Skeletal muscle tissue (tissue), 3 donors: ENCODE measurements at regions not wholly inside any gene's neighbourhood (a gene's known extent, or its start where the extent isn't known, plus 50 kb on each side); places are given as distances from the start of the nearest gene placed in this dataset.

ENCODE experiments used
- H3K27ac ChIP-seq: one replicate; pipeline ENCODE4 v1.7.0; 2013; ENCODE audit warnings: mild to moderate bottlenecking, low read depth, low read length, inconsistent platforms
- H3K27me3 ChIP-seq, 3 donors: one replicate each; pipeline ENCODE4 v1.7.0; 2013; ENCODE audit warnings: low read length in 3 of 3; ENCODE audit not compliant: control insufficient read depth in 3 of 3, insufficient read depth in 3 of 3
- H3K36me3 ChIP-seq, 3 donors: one replicate each; pipeline ENCODE4 v1.7.0; 2013; ENCODE audit warnings: low read length in 3 of 3; ENCODE audit not compliant: control insufficient read depth in 3 of 3, insufficient read depth in 3 of 3
- H3K4me1 ChIP-seq, 3 donors: one replicate each; pipeline ENCODE4 v1.7.0; 2013; ENCODE audit warnings: low read length in 3 of 3, mild to moderate bottlenecking in 3 of 3; ENCODE audit not compliant: control insufficient read depth in 3 of 3, insufficient read depth in 3 of 3
- H3K4me3 ChIP-seq, 3 donors: one replicate each; pipeline ENCODE4 v1.7.0; 2013; ENCODE audit warnings: low read length in 3 of 3
- H3K9ac ChIP-seq, 3 donors: one replicate each; pipeline ENCODE4 v1.7.0; 2013; ENCODE audit warnings: low read length in 3 of 3, mild to moderate bottlenecking in 3 of 3, moderate library complexity in 2 of 3, low read depth in 1 of 3
- H3K9me3 ChIP-seq, 3 donors: one replicate each; pipeline ENCODE4 v1.7.0; 2013; ENCODE audit warnings: low read length in 3 of 3; ENCODE audit not compliant: control insufficient read depth in 3 of 3
- donor health status: Osteomylitis.

- no peaks in the 10 kb centered on the region for H3K36me3 ChIP-seq
- H3K27me3 ChIP-seq, result no peaks in the 10 kb centered on the region
- no peaks in the 10 kb centered on the region for H3K4me1 ChIP-seq
- H3K9ac ChIP-seq, result no peak overlapping the region
- H3K4me3 ChIP-seq, result no peak overlapping the region
- no peak overlapping the region for H3K27ac ChIP-seq
- no peaks in the 10 kb centered on the region for H3K9me3 ChIP-seq
Observed at GRCh38 chr14:81819344-81819743, 285.7 kb upstream of the SEL1L start.

- H3K4me3 ChIP-seq, result no peak overlapping the region
- H3K27me3 ChIP-seq, result no peaks in the 10 kb centered on the region
- H3K9me3 ChIP-seq, result no peaks in the 10 kb centered on the region
- H3K9ac ChIP-seq, result no peak overlapping the region
- H3K4me1 ChIP-seq, result no peaks in the 10 kb centered on the region
- H3K36me3 ChIP-seq, result no peaks in the 10 kb centered on the region
- H3K27ac ChIP-seq, result no peak overlapping the region
Observed at GRCh38 chr14:81819910-81820309, 286.3 kb upstream of the SEL1L start.

DNA sequence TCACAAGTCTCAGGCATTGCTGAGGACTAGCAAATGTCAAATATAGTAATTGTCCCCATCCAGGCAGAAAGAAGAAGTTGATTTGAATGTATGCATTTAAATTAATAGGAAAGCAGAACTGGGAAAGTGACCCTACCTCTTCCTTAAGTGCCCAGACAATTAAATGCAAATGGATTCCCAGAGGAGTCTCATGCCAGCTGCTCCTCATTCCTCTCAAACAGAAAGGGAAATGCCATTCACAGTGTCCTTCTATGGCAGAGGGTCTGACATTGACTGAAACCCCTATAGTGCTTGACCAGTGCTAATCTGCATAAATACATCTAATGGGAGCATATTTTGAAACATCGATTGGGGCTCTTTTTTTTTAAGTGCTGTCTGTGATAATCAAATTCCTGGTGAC lies 292.4 kb upstream of the SEL1L start:
- H3K27me3 ChIP-seq, result peaks cover 0 to 3% (median 0%) of the 10 kb centered on the region in 3 donors
- H3K9ac ChIP-seq, result no peak overlapping the region
- no peak overlapping the region for H3K27ac ChIP-seq
- no peaks in the 10 kb centered on the region for H3K9me3 ChIP-seq
- H3K4me3 ChIP-seq, result no peak overlapping the region
- no peaks in the 10 kb centered on the region for H3K4me1 ChIP-seq
- no peaks in the 10 kb centered on the region for H3K36me3 ChIP-seq

DNA sequence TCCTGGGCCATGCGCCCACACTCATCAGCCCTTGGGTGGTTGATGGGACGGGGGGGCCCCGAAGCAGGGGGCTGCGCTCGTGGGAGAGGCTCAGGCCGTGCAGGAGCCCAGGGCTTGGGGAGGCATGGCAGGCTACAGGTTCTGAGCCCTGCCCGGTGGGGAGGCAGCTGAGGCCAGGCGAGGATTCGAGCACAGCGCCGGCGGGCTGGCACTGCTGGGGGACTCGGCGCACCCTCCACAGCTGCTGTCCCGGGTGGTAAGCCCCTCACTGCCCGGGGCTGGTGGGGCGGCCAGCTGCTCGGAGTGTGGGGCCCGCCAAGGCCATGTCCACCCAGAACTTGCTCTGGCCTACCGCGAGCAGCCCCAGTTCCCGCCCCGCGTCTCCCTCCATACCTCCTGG lies 295.8 kb upstream of the SEL1L start:
- Histone ChIP-seq H3K36me3 (no peaks in the 10 kb centered on the region), H3K4me3 (no peak overlapping the region), H3K4me1 (no peaks in the 10 kb centered on the region), H3K9ac (no peak overlapping the region), H3K27ac (no peak overlapping the region), H3K9me3 (no peaks in the 10 kb centered on the region), H3K27me3 (peaks cover 0 to 3% (median 0%) of the 10 kb centered on the region in 3 donors)

- H3K27me3 ChIP-seq, result peaks cover 0 to 2% (median 0%) of the 10 kb centered on the region in 3 donors
- H3K9ac ChIP-seq, result no peak overlapping the region
- no peaks in the 10 kb centered on the region for H3K4me1 ChIP-seq
- no peaks in the 10 kb centered on the region for H3K9me3 ChIP-seq
- no peak overlapping the region for H3K4me3 ChIP-seq
- H3K27ac ChIP-seq, result peak overlapping the region; percentile 25
- no peaks in the 10 kb centered on the region for H3K36me3 ChIP-seq
Observed at GRCh38 chr14:81831128-81831820, 297.6 kb upstream of the SEL1L start.

DNA sequence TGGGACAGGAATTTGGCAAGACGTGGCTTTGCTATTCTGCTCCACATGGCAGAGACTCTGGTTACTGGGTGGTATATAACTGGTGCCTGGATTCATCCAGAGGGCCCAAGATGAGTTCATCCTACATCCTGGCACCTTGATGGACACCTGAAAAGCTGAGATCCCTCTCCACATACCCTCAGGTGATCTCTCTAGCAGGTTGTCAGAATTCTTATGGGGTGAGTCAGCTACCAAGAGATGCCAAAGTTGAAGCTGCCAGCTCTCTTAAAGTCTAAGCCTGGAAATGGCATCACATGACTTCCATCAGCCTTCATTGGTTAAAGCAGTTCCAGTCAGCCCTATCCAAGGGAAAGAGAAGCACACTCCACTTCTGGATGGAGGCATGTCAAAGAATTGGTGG lies 300.7 kb upstream of the SEL1L start:
- H3K9me3 ChIP-seq, result no peaks in the 10 kb centered on the region
- H3K27me3 ChIP-seq, result no peaks in the 10 kb centered on the region
- no peak overlapping the region for H3K4me3 ChIP-seq
- no peak overlapping the region for H3K9ac ChIP-seq
- H3K36me3 ChIP-seq, result no peaks in the 10 kb centered on the region
- no peak overlapping the region for H3K27ac ChIP-seq
- H3K4me1 ChIP-seq, result no peaks in the 10 kb centered on the region

GRCh38 chr14:81837304-81837703 lies 303.7 kb upstream of the SEL1L start:
- Histone ChIP-seq H3K9ac (no peak overlapping the region), H3K27ac (no peak overlapping the region), H3K4me1 (no peaks in the 10 kb centered on the region), H3K4me3 (no peak overlapping the region), H3K9me3 (no peaks in the 10 kb centered on the region), H3K36me3 (no peaks in the 10 kb centered on the region), H3K27me3 (no peaks in the 10 kb centered on the region)

DNA sequence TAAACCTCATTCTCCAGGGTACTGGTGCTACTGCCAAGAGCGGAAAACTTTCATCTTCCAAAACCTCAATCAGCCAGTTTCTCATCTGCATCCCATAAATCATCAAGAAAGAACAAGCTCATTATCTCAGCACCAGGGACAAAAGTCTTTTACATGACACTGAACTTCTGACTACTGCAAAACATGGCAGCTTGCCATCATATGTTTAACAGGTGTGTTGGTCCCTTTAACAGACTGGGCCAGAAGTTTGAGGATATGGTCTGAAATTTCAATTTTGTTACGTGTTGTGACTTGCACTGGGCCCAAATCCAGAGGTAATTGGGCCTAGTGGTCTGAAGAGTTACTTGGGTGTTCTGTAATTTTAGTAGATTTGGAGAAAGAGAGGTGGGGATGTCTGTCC lies 305.4 kb upstream of the SEL1L start:
- Histone ChIP-seq H3K4me3 (no peak overlapping the region), H3K4me1 (no peaks in the 10 kb centered on the region), H3K27me3 (no peaks in the 10 kb centered on the region)

GRCh38 chr14:81841346-81841745 lies 307.7 kb upstream of the SEL1L start:
- Histone ChIP-seq H3K9ac (no peak overlapping the region), H3K27ac (no peak overlapping the region), H3K4me3 (no peak overlapping the region), H3K9me3 (no peaks in the 10 kb centered on the region), H3K36me3 (no peaks in the 10 kb centered on the region), H3K27me3 (no peaks in the 10 kb centered on the region), H3K4me1 (no peaks in the 10 kb centered on the region)

More for the DNA sequence above, 305.4 kb upstream of the SEL1L start:
- Histone ChIP-seq H3K36me3 (no peaks in the 10 kb centered on the region), H3K27ac (no peak overlapping the region), H3K9me3 (no peaks in the 10 kb centered on the region), H3K9ac (no peak overlapping the region)

GRCh38 chr14:81849714-81850113 lies 316.1 kb upstream of the SEL1L start:
- no peak overlapping the region for H3K9ac ChIP-seq
- H3K9me3 ChIP-seq, result peaks cover 0 to 3% (median 0%) of the 10 kb centered on the region in 3 donors
- no peak overlapping the region for H3K4me3 ChIP-seq
- no peak overlapping the region for H3K27ac ChIP-seq
- H3K4me1 ChIP-seq, result no peaks in the 10 kb centered on the region
- no peaks in the 10 kb centered on the region for H3K27me3 ChIP-seq
- H3K36me3 ChIP-seq, result no peaks in the 10 kb centered on the region
